ENCODE measurements at regions not wholly inside any gene's neighbourhood (a gene's known extent, or its start where the extent isn't known, plus 50 kb on each side); places are given as distances from the start of the nearest gene placed in this dataset.
A peak's percentile ranks its signal among the peaks of the same experiment; 100 is the strongest.

DNA sequence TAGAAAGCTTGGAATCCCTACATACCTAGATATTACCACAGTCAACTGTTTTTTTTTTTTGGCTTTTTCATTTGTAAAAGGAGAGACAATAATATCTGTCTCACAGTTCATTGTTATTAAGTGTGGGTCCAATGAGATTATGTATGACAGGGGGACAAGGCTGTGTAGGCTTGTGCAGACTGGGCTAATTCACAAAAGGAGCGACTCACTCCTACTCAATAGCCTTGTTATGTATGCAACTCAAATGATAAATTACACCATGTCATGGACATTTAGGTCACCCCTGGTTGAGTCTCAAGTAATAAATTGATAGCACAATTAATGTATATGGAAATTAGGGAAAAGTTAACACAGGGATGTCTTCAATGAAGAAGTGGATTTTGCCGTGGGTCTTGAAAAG lies 208.2 kb upstream of the MAP3K7 start:
- no peak for DNase-seq (ENCODE audit: low spot score)

DNA sequence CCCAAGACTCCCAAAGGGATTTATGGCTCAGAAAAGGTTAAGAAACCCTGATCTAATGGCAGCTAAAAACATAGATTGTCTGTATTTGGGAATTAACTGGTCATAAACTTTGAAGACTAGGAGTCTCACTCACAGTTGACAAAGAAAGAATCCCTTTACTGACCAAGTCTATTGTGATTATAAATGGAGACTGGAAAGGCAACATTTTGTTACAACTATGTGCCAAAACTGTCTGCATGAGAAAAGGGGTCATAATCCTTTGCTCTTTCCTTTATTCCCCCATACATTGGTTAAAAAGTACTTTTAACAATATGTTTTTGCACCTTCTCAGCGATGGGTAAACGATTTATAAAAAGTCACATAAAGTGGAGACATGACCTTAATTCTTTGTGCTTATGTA lies 206.9 kb upstream of the MAP3K7 start:
- DNase-seq (ENCODE audit: low spot score) = no peak

DNA sequence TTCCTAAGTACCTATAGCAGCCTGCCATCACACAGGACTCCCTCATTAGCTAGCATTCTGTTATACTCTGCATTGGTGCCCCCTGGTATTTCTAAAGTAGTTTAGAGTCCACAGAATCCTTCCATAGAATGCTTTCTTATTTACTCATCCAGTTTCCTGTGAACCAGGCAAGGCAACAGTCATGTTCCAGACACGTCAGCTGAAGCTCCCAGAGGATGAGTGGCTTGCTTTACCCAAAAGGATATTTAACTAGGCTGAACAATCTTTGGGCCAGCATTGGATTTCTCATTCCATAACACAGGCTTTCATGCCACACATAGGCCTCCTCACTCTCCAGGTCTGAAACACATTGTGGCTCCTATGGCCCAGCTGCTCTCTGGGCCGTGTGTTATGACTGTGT lies 203.8 kb upstream of the MAP3K7 start:
- DNase-seq (ENCODE audit: low spot score) = no peak

DNA sequence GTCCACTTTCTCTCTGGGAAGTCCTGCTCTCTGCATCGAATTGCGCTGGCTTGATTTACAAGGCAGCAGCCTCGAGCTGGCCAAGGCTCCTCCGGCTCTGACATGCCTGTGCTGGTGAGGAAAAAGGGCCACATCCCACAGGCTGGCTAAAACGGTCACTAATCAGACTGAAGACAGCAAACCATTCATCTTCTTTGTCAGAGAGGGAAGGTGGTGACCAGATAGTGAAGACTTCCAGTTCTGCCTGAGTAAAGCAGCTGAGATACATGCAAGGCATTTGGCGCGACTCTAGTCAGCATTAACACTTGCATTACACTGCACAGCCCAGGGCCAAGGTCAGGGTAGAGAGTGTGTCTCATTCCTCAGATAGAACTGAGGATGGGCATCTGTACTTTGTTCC lies 203.2 kb upstream of the MAP3K7 start:
- DNase-seq (ENCODE audit: low spot score) = no peak

DNA sequence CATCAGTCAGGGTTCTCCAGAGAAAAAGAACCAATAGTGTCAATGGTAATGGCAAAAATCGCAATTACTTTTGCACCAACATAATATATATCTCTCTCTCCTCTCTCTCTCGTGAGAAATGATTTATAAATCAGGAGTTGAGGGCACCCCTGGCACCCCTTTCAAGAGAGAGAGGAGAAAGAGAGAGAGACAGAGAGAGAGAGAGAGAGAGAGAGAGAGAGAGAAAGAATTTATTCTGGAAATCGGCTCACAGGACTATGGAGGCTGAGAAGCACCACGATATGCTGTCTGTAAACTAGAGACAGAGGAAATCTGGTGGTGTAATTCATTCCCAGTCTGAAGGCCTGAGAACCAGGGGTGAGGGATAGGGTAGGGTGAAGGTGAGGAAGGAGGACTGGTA lies 201.9 kb upstream of the MAP3K7 start:
- no peak for DNase-seq (ENCODE audit: low spot score)

DNA sequence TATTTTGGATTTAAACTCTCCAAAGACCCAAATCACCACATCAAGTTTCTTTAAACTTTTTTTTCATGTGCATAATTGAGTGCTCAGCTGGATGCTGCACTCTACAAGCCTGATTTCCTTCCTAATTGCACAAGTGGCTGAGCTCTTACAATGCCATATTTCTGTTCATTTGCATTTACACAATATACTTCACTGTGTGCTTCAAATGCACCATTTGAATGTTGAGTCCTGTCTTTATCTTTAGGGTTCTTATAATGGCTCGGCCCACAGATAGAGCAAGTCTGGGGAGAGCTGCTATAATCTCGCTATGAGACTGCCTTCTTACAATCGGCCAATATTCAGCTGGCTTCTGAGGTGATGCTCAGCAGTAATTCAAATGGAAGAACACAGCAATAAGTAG lies 200.6 kb upstream of the MAP3K7 start:
- DNase-seq (ENCODE audit: low spot score) = no peak

DNA sequence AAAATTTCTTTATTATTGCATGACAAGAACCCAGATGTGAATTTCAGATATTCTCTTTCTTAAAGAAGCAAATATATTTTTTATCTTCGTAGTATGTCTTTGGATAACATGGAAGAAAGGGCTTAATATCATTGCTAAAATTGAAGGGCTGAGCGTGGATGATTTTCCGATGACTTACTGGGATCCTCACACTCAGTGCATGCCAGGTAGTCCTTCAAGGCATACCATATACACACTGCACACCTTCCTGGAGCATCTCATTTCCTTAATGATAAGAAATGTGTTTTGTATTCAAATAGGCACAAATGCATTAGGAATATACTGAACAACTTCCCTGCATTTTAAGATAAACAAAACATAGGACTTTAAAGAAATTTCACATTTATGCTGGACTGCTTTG lies 193.9 kb upstream of the MAP3K7 start:
- no peak for DNase-seq (ENCODE audit: low spot score)

DNA sequence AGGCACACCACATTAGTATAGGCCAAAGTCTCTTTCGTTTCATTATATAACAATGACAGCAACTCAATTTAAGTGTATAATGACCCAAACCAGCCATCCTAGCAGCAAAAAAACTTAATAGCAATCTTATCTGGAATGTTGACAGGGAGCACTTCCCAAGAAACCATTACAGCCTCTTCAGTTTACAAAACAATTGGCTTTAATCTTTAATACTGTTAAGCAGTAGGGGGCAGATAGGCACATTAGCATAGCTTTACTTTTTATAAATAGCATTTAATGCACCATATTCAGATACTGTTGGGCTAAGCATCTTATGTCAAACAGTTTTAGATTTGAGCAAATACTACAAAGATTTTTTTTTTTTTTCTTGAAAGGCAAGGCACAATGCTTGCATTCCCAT lies 193.3 kb upstream of the MAP3K7 start:
- no peak for DNase-seq (ENCODE audit: low spot score)

DNA sequence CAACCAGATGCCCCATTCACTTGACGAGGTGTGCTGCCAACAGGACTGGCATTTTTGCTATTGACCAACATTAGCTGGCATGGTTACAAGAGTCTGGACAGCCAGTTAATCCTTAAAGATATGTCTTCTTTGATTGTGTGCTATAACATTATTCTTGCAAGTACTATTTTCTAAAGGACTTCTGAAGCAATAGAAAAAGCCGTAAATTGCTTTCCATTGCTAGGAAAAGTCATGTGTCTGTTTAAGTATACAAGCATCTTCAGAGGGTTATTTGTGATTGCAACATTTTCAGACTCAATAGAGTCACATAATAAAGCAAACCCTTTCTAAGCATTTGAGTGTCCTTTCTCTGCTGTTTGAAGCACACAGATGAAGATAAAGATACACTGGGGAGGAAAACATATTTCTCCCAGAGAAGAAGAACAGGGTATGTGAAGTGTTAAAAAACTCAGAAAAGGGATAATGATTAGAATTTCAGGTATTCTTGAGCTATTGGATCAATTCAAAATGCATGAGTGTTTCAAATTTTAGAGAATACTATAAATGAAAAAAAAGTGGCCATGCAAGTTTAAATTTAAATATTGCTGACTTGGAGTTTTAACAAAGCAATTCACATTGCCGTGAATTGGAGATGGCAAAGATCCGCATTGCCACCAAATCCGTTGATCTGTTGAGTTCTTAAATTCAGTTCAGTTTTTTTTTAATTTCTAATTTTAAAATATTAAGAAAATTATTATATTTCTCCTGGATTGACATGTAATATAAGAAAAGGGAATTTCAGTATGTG lies 191.7 kb upstream of the MAP3K7 start:
- DNase-seq (ENCODE audit: low spot score) = no peak

DNA sequence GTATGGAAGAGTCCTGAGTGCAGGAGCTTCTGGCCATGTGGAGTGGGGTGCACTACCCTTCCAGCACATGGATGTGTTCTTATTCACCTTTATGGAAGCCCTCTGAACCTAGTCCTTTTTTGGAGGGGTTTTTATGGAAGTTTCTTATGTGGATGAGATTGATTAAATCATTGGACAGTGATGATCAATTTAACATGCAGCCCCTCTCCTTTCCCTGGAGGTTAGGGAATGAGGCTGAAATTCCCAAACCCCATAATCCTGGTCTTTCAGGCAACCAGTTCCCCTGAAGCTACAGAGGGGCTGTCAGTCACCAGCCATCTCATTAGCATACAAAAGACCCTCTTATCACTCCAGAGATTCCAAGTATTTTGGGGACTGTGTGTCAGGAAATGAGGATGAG lies 183.9 kb upstream of the MAP3K7 start:
- no peak for DNase-seq (ENCODE audit: low spot score)

DNA sequence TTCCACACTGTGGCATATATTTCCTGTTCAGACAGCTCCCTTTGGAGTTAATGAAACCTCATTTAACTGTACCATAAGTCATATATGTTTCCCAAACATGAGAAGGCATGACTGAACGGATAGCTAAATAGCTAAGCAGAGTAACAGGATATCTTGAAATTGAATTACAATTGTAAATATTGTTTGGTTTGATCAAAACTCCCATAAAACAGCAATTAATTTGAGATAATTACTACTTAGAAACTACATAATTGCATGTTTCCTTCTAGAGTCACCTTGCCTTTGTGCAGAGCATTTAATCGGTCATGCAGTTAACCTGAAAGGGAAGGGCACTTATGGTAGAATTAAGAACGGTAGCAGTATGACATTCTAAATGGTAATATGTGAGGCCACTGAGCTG lies 179.0 kb upstream of the MAP3K7 start:
- DNase-seq (ENCODE audit: low spot score) = no peak

DNA sequence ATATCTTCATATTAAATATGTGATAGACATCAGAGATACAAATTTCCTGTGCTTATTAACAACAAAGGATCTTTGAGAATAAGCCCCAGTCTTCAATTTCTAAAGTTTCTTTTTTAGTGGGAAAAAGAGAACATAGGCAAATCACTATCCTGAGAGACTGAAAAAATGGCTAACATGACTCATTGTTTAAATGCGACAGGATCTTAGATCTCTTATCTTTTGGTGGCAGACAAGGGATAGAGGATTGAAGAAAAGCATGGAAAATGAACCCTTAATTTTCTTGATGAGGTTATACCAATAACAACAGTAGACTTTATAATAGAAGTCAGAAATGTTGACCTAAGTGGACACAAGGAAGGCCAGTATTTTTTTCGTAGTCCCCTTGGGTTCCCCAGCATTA lies 178.6 kb upstream of the MAP3K7 start:
- no peak for DNase-seq (ENCODE audit: low spot score)

DNA sequence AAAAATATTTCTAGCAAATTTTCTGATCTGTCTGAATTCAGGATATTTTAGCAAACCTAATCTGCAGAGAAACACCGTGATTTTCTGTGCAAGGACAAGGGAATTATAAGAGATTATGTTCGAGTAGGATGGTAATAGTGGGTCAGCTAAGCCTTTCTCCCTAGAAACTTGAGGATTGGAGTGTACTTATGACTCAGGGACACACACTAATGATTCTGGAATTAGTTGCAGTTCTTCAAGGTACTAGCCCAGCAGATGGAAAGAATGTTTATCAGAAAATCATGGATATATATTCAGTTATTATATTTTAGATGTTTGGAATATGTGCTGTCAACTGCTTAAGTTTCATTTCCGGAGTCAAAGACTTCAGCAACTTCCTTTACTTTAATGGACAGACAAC lies 177.1 kb upstream of the MAP3K7 start:
- no peak for DNase-seq (ENCODE audit: low spot score)

DNA sequence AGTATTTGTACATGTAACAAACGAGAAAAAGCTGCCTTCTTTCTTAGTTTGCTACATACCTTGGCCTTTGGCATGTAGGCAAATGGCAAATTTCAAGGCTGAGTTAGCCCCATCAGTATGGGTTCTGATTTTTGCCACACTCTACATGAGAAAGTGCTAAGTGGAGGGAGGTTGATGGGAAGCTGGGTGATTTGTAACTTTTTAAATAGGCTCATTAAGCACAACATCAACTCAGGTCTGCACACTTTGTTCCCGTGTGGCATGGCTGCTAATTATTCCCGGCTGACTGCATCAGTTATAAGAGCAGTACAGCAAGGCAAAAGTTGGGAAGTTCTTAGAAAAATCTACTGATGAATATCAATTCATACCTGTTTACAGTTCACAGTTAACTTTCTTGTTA lies 172.8 kb upstream of the MAP3K7 start:
- no peak for DNase-seq (ENCODE audit: low spot score)

DNA sequence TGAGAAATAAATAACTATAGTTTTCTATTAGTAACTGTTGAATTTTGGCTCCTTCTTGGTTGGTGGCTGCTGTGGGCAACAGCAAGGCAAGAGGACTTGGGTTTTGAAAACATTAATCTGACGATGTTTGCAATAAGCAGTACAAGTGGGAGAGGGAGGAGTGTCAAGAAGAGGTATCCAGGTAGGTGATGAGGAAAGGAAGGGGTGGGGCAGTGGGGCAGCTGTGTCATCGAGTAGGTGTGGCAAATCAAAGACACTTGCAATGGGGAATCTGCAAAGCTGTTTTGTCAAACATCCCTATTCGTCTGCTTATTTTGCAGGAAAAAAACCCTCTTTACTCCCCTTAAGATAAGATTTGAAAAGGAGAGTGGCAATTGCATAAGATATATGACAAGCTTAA lies 171.9 kb upstream of the MAP3K7 start:
- DNase-seq (ENCODE audit: low spot score) = no peak

DNA sequence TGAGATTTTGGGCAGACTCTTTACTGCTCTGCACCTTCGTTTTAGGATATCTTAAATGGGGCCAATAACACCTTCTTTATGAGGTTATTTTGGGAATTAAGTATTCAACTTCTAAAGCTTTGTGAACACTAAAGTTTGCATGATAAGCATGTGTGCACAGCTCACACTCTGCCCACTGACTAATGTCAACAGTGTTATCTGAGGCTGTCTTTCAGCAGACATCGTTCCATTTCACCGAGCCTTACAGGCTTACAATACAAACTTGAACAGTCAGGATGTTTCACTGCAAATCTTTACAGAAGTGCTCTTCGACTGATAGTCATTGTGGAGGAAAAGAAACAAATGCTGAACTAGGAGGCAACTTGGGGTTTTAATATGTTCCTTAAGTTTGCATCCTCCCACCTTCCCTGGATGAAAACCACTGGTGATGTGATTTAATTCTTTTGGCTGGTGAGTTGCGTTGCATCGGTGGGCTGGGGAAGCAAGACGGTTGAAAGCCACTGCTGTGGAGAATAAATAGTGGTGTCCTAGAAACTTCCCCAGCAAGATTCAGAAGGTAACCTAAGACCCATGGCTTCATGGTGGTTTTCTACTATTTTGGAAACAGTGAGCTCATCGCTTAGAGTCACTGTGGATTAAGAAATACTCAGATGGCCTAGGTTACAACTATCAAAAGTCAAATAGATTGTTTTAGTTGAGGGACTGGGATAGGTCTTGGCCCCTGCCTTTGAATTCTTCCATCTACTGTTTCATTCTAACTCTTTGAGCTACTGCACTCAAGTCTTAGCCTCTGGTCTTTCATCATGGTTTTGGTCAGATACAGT lies 167.2 kb upstream of the MAP3K7 start:
- DNase-seq (ENCODE audit: low spot score) = peak; percentile 10

DNA sequence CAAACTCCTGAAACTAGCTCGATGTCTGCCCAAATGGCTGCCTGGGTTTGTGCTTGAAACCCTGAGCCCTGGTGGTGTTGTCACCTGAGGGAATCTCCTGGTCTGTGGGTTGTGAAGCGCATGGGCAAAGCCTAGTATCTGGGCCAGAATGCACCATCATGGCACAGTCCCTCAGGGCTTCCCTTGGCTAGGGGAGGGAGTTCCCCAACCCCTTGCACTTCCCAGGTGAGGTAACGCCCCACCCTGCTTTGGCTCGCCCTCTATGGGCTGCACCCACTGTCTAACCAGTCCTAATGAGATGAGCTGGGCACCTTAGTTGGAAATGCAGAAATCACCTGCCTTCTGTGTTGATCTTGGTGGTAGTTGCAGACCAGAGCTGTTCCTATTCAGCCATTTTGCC lies 152.9 kb upstream of the MAP3K7 start:
- no peak for DNase-seq (ENCODE audit: low spot score)

DNA sequence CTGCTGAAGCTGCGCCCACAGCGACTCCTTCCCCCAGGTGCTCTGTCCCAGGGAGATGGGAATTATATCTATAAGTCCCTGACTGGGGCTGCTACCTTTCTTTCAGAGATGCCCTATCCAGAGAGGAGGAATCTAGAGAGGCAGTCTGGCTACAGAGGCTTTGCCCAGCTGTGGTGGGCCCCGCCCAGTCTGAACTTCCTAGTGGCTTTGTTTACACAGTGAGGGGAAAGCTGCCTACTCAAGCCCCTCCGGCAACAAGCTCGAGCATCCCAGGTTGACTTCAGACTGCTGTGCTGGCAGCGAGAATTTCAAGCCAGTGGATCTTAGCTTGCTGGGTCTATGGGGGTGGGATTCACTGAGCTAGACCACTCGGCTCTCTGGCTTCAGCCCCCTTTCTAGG lies 152.5 kb upstream of the MAP3K7 start:
- DNase-seq (ENCODE audit: low spot score) = no peak

DNA sequence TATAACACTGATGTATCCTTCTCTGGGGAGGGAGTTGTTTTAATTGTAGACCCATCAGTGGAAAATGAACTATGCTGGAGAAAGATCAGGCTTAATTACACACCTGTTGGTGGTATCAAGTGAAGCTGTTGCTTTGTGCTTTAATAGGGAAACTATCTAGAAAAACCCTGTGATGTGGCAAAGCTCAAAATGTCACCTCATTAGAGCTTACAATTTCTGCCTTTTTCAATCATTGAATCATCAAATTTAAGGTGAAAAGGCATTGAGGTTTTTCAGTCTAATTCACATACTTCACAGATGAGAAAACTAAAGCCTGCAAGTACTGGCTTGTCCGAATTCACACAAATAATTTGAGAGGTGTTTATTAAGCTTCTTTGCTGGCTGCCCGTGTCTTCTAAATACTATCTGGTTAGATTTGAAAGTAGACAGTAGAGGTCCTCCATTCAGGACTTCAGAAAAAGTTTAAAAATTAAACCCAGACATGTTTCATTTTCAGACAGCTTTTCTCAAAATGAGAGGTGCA lies 143.3 kb upstream of the MAP3K7 start:
- no peak for DNase-seq (ENCODE audit: low spot score)

DNA sequence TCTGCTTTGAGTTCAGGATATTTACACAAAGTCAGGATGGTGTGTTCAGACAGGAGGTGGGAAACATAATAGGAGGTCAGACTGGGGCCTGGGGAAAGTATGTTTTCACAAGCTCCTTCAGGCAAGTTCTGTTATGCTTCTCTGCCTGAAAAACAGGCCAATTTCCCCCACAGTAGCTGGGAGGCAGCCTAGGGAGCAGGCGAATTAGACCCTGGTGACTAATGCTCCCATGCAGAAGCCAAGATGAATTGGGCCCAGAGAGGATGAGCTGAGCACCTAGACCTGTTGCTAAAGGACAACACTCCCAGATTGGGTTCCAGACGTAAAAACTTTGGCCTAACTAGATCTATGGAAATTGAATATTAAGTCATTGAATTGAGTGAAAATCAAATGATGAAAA lies 142.2 kb upstream of the MAP3K7 start:
- no peak for DNase-seq (ENCODE audit: low spot score)

DNA sequence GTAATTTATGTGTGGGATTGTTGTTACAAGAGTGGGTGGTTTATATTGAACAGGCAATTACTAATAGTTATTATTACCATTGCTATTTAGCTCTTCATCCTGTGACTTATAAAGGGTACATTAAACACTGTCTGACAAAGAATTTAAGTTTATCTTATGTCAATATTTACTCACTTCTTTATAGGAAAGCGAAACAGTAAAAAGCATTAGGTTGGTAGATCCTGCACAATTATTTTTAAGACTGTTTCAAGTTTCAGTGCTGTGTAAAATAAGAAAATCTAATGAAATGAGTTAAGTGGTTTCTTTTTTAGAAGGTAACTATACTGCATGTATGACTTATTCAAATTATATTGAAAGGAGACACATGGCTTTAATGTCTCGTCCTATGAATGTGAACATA lies 135.8 kb upstream of the MAP3K7 start:
- DNase-seq (ENCODE audit: low spot score) = no peak

DNA sequence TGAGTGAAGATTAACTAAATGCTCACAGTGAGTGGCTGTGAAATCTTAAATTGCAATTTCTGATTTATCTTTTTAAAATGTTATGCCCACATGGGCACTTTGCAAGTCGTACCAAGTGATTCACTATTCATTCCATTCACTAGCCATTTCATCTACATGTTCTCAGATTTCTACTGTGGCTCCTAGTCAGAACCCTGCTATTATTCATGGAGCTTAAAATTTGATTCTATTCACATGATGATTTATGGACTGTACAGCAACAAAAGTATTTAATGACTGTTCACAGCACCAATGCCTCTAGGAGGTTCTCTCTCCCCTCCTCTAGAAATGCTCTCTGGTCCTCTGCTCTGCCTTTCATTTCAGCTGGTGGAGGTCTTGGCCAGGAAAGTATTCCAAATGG lies 133.5 kb upstream of the MAP3K7 start:
- no peak for DNase-seq (ENCODE audit: low spot score)

Measured in HuH-7 (cell line).